Liver (tissue), 3 donors: ENCODE measurements at regions not wholly inside any gene's neighbourhood (a gene's known extent, or its start where the extent isn't known, plus 50 kb on each side); places are given as distances from the start of the nearest gene placed in this dataset.

ENCODE experiments used
- HNF4A ChIP-seq, 2 donors: conservative IDR thresholded peaks; 2 replicates each; pipeline ENCODE4 v1.6.1; 2016; ENCODE audit warnings: antibody characterized with exemption in 2 of 2, mild to moderate bottlenecking in 2 of 2
- HNF4G ChIP-seq: IDR thresholded peaks from 2 replicates; pipeline ENCODE4 v1.6.1; 2016; ENCODE audit warnings: antibody characterized with exemption
- RAD21 ChIP-seq, 2 donors: IDR thresholded peaks; 2 replicates each; pipeline ENCODE4 v1.6.1; 2016; ENCODE audit warnings: antibody characterized with exemption in 2 of 2, mild to moderate bottlenecking in 2 of 2
- TAF1 ChIP-seq: conservative IDR thresholded peaks from 2 replicates; pipeline ENCODE4 v1.6.1; 2016; ENCODE audit warnings: antibody characterized with exemption, mild to moderate bottlenecking
- YY1 ChIP-seq: IDR thresholded peaks from 2 replicates; pipeline ENCODE4 v1.6.1; 2016; ENCODE audit warnings: antibody characterized with exemption, mild to moderate bottlenecking
- ZBTB33 ChIP-seq: IDR thresholded peaks from 2 replicates; pipeline ENCODE4 v1.6.1; 2016; ENCODE audit warnings: antibody characterized with exemption
- TF ChIP-seq, protein P1 (sequence below): fragments of 150-350 bp; IDR thresholded peaks from 2 replicates; pipeline ENCODE4 v1.5.1; 2017; ENCODE audit warnings: improper control_type of control experiment, low read depth, low read length; ENCODE audit not compliant: missing input control
- TF ChIP-seq, protein P2 (sequence below): IDR thresholded peaks from 2 replicates; pipeline ENCODE4 v1.6.1; 2016; ENCODE audit warnings: antibody characterized with exemption, mild to moderate bottlenecking
- donor health status: healthy.
- donor health status: healthy.

DNA sequence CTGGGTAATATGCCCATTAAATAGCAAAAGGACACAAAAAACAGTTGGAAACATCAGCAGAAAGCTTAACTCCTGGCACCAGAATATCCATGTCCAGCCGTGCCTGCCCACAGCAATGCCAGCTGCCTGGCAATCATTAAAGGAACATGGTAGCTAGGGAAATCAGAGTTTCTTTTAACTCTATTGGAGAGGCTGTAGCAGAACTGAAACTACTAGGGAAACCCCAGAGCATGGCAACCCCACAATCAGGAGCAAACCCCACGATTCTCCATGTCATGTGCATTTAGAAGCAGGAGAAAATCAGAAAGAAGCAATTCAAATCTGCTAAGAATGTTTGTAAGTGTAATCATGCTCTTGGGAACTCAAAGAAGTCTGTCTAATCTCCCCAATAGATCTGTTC, 409.0 kb upstream of the SMIM21 start:
- TF ChIP-seq RAD21 (IDR thresholded peaks at IDR 0.05) (no peak), YY1 (no peak), ZBTB33 (no peak), TAF1 (no peak), HNF4G (no peak), HNF4A (conservative IDR thresholded peaks at IDR 0.05) (no peak)
- TF ChIP-seq, protein P1, sequence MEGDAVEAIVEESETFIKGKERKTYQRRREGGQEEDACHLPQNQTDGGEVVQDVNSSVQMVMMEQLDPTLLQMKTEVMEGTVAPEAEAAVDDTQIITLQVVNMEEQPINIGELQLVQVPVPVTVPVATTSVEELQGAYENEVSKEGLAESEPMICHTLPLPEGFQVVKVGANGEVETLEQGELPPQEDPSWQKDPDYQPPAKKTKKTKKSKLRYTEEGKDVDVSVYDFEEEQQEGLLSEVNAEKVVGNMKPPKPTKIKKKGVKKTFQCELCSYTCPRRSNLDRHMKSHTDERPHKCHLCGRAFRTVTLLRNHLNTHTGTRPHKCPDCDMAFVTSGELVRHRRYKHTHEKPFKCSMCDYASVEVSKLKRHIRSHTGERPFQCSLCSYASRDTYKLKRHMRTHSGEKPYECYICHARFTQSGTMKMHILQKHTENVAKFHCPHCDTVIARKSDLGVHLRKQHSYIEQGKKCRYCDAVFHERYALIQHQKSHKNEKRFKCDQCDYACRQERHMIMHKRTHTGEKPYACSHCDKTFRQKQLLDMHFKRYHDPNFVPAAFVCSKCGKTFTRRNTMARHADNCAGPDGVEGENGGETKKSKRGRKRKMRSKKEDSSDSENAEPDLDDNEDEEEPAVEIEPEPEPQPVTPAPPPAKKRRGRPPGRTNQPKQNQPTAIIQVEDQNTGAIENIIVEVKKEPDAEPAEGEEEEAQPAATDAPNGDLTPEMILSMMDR: no peak
- TF ChIP-seq, protein P2, sequence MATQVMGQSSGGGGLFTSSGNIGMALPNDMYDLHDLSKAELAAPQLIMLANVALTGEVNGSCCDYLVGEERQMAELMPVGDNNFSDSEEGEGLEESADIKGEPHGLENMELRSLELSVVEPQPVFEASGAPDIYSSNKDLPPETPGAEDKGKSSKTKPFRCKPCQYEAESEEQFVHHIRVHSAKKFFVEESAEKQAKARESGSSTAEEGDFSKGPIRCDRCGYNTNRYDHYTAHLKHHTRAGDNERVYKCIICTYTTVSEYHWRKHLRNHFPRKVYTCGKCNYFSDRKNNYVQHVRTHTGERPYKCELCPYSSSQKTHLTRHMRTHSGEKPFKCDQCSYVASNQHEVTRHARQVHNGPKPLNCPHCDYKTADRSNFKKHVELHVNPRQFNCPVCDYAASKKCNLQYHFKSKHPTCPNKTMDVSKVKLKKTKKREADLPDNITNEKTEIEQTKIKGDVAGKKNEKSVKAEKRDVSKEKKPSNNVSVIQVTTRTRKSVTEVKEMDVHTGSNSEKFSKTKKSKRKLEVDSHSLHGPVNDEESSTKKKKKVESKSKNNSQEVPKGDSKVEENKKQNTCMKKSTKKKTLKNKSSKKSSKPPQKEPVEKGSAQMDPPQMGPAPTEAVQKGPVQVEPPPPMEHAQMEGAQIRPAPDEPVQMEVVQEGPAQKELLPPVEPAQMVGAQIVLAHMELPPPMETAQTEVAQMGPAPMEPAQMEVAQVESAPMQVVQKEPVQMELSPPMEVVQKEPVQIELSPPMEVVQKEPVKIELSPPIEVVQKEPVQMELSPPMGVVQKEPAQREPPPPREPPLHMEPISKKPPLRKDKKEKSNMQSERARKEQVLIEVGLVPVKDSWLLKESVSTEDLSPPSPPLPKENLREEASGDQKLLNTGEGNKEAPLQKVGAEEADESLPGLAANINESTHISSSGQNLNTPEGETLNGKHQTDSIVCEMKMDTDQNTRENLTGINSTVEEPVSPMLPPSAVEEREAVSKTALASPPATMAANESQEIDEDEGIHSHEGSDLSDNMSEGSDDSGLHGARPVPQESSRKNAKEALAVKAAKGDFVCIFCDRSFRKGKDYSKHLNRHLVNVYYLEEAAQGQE: no peak
